Tibial nerve (tissue), 4 donors: ENCODE measurements at regions not wholly inside any gene's neighbourhood (a gene's known extent, or its start where the extent isn't known, plus 50 kb on each side); places are given as distances from the start of the nearest gene placed in this dataset.

Experiments used
- DNase-seq, 2 donors: peaks; one replicate each; pipeline ENCODE4 v3.0.0-alpha.2; 2019; ENCODE audit warnings: low spot score in 2 of 2
- H3K27ac ChIP-seq, 4 donors: fragments of 200-600 bp; sonication (generic) in 3 of 4; one replicate each; pipeline ENCODE4 v1.5.1; 2017 to 2019; ENCODE audit warnings: mild to moderate bottlenecking in 1 of 4
- H3K27me3 ChIP-seq, 2 donors: fragments of 200-600 bp; sonication (generic) in 1 of 2; one replicate each; pipeline versions ENCODE4 v1.5.1 to v1.6.0; 2017 to 2019
- H3K36me3 ChIP-seq, 3 donors: fragments of 200-600 bp; sonication (generic); one replicate each; pipeline ENCODE4 v1.5.1; 2018 to 2019
- H3K4me1 ChIP-seq, 4 donors: fragments of 200-600 bp; sonication (generic) in 3 of 4; one replicate each; pipeline ENCODE4 v1.5.1; 2017 to 2019
- H3K4me3 ChIP-seq, 4 donors: fragments of 200-600 bp; sonication (generic) in 3 of 4; one replicate each; pipeline ENCODE4 v1.5.1; 2017 to 2019; ENCODE audit warnings: mild to moderate bottlenecking in 1 of 4, moderate library complexity in 1 of 4
- H3K9me3 ChIP-seq, 4 donors: fragments of 200-600 bp; sonication (generic) in 3 of 4; one replicate each; pipeline ENCODE4 v1.5.1; 2017 to 2019
- EP300 ChIP-seq, 2 donors: sonication (generic); formaldehyde crosslinking; IDR thresholded peaks; one replicate each; pipeline ENCODE4 v1.6.1; 2017; ENCODE audit warnings: antibody characterized with exemption in 2 of 2, mild to moderate bottlenecking in 1 of 2
- POLR2A ChIP-seq, 2 donors: fragments of 450-650 bp; IDR thresholded peaks; one replicate each; pipeline ENCODE4 v1.6.1; 2017; ENCODE audit warnings: antibody characterized with exemption in 2 of 2, mild to moderate bottlenecking in 2 of 2, moderate library complexity in 2 of 2
- WGBS, 2 donors: methylation state at CpG; one replicate each; pipeline ENCODE4 v1.1.5; 2018; 5-methylcytosine and 5-hydroxymethylcytosine counted together
- TF ChIP-seq, protein P1 (sequence below), 5 experiments: fragments of 200-600 bp in 3 of 5; fragments of 450-650 bp in 2 of 5; sonication (generic) in 3 of 5; IDR thresholded peaks; one replicate each; pipeline ENCODE4 v1.5.1; 2016 to 2019; ENCODE audit warnings: antibody characterized with exemption in 5 of 5, mild to moderate bottlenecking in 3 of 5, moderate library complexity in 2 of 5

DNA sequence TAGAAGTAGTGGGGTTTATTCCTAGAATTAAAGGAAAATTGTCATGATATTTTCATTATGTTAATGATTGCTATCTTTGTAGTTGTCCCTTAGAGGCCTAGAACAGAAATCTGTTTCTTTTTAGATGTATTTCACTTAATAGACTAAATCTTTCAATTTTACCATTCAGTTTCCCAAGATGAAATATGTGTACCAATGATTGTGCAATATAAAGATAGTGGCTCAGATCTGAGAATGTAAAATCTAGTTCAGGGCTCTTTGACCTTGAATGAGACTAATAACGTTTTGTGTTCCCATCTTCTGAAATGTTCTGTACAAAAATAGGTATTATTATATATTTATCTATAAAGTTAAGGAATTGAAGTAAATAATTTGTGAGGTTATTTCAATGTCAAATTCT is 947.9 kb downstream of the DTWD2 start:
- H3K4me1 ChIP-seq = no peaks in the 10 kb centered on the region
- H3K9me3 ChIP-seq = no peaks in the 10 kb centered on the region
- 65 to 74% methylated on average over 1 of the region's 1 CpG for WGBS, 2 donors
- no peaks in the 10 kb centered on the region for H3K27me3 ChIP-seq
- no peak overlapping the region for H3K27ac ChIP-seq
- DNase-seq = no peak
- no peak overlapping the region for H3K4me3 ChIP-seq
- no peaks in the 10 kb centered on the region for H3K36me3 ChIP-seq
- TF ChIP-seq, protein P1, sequence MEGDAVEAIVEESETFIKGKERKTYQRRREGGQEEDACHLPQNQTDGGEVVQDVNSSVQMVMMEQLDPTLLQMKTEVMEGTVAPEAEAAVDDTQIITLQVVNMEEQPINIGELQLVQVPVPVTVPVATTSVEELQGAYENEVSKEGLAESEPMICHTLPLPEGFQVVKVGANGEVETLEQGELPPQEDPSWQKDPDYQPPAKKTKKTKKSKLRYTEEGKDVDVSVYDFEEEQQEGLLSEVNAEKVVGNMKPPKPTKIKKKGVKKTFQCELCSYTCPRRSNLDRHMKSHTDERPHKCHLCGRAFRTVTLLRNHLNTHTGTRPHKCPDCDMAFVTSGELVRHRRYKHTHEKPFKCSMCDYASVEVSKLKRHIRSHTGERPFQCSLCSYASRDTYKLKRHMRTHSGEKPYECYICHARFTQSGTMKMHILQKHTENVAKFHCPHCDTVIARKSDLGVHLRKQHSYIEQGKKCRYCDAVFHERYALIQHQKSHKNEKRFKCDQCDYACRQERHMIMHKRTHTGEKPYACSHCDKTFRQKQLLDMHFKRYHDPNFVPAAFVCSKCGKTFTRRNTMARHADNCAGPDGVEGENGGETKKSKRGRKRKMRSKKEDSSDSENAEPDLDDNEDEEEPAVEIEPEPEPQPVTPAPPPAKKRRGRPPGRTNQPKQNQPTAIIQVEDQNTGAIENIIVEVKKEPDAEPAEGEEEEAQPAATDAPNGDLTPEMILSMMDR (IDR thresholded peaks at IDR 0.05) = no peak
- TF ChIP-seq EP300 (IDR thresholded peaks at IDR 0.05) = no peak
- TF ChIP-seq POLR2A (IDR thresholded peaks at IDR 0.05) = no peak

DNA sequence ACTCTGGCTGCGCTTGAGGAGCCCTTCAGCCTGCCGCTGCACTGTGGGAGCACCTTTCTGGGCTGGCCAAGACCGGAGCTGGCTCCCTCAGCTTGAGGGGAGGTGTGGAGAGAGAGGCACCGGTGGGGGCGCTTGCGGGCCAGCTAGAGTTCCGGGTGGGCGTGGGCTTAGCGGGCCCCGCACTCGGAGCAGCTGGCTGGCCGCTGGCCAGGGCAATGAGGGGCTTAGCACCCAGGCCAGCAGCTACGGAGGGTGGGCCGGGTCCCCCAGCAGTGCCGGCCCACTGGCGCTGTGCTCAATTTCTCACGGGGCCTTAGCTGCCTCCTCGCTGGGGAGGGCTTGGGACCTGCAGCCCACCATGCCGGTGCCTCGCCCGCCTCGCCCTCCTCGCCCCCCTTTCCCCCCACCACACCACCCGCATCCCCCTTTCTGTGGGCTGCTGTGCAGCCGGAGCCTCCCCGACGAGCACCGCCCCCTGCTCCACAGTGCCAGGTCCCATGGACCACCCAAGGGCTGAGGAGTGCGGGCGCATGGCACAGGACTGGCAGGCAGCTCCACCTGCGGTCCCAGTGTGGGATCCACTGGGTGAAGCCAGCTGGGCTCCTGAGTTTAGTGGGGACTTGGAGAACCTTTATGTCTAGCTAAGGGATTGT is 954.5 kb downstream of the DTWD2 start:
- TF ChIP-seq EP300 (IDR thresholded peaks at IDR 0.05) (no peak), POLR2A (IDR thresholded peaks at IDR 0.05) (no peak)
- TF ChIP-seq, protein P1 (IDR thresholded peaks at IDR 0.05) = no peak
- no peak overlapping the region for H3K27ac ChIP-seq
- H3K4me1 ChIP-seq = no peaks in the 10 kb centered on the region
- H3K27me3 ChIP-seq = no peaks in the 10 kb centered on the region
- peaks cover 0 to 4% (median 0%) of the 10 kb centered on the region in 4 donors for H3K9me3 ChIP-seq
- DNase-seq = no peak
- no peak overlapping the region for H3K4me3 ChIP-seq
- 94 to 98% methylated on average over 26 to 30 of the region's 31 CpGs for whole genome bisulfite sequencing, 2 donors
- H3K36me3 ChIP-seq = no peaks in the 10 kb centered on the region

DNA sequence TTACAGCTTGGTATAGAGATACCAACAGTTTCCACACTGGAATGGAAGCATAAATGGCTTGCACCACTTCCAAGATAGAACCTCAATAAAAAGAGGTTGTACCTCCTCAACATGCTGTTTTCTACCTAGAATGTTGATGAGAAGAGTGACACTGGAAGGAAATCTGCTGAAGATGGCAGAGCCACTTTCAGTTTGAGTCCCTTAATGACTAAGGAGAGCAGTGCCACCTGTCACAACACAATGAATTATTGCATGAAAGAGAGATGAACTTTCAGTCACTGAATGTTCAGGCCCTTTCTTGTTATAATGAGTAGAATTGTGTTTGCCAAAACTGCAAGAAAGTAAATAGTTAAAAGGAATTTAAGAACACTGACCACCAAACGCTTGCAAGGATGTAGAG is 958.5 kb downstream of the DTWD2 start:
- Histone ChIP-seq H3K4me1 (no peaks in the 10 kb centered on the region), H3K36me3 (no peaks in the 10 kb centered on the region), H3K27me3 (no peaks in the 10 kb centered on the region), H3K27ac (no peak overlapping the region), H3K4me3 (no peak overlapping the region), H3K9me3 (peaks cover 0 to 4% (median 0%) of the 10 kb centered on the region in 4 donors)
- WGBS, 2 donors = 52 to 57% methylated on average over 1 of the region's 1 CpG
- TF ChIP-seq, protein P1 (IDR thresholded peaks at IDR 0.05) = no peak
- TF ChIP-seq POLR2A (IDR thresholded peaks at IDR 0.05) (no peak), EP300 (IDR thresholded peaks at IDR 0.05) (no peak)
- no peak for DNase-seq

DNA sequence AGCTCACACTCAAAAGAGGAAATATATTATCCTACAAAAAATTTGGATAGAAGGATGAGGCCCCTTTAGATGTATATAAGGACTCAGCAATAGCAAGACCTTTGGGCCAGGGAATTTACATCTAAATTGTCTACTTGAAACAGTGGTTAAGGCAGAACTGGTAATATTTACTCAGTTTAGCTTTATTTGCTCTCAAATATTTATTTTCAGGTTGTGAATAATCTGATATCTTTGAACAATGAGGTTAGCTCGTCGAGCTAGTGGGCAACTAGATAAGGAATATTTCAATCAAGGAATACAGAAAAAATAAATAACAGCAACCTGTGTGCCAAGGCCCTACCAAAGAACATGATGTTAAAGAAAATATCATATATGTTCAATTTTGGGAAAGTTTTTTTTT is 966.3 kb downstream of the DTWD2 start:
- no peak for DNase-seq
- H3K4me3 ChIP-seq = no peak overlapping the region
- no peaks in the 10 kb centered on the region for H3K9me3 ChIP-seq
- no peak overlapping the region for H3K27ac ChIP-seq
- TF ChIP-seq, protein P1 (IDR thresholded peaks at IDR 0.05) = no peak
- TF ChIP-seq POLR2A (IDR thresholded peaks at IDR 0.05) = no peak
- TF ChIP-seq EP300 (IDR thresholded peaks at IDR 0.05) = no peak
- no peaks in the 10 kb centered on the region for H3K36me3 ChIP-seq
- H3K4me1 ChIP-seq = no peaks in the 10 kb centered on the region
- 90 to 93% methylated on average over 2 of the region's 2 CpGs for WGBS, 2 donors
- no peaks in the 10 kb centered on the region for H3K27me3 ChIP-seq

DNA sequence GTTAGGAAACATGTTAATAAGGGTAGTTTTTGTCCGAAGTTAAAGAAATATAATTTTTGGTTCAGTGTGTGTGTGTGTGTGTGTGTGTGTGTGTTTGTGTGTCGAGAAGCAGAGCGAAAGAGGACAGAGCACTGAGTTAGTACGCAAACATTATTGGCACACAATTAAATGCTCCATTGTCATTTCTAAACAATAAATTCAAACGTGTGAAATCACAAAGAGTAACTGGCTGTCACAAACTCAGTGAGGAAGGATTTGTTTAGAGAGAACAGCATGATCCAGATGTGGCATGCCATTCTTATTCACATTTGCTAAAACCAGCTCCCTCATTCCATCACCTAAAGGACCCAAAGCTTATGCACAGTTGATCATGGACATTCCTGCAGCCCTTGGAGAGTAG is 970.8 kb downstream of the DTWD2 start:
- Histone ChIP-seq H3K9me3 (no peaks in the 10 kb centered on the region), H3K27me3 (no peaks in the 10 kb centered on the region), H3K36me3 (no peaks in the 10 kb centered on the region), H3K4me1 (no peaks in the 10 kb centered on the region), H3K4me3 (no peak overlapping the region), H3K27ac (no peak overlapping the region)
- TF ChIP-seq POLR2A (IDR thresholded peaks at IDR 0.05) (no peak), EP300 (IDR thresholded peaks at IDR 0.05) (no peak)
- TF ChIP-seq, protein P1 (IDR thresholded peaks at IDR 0.05) = no peak
- DNase-seq = no peak
- whole genome bisulfite sequencing, 2 donors = 79 to 81% methylated on average over 5 of the region's 5 CpGs
